DMS153 treated with DMSO at 0.1 percent for 48 hours (cell line): ENCODE measurements at regions not wholly inside any gene's neighbourhood (a gene's known extent, or its start where the extent isn't known, plus 50 kb on each side); places are given as distances from the start of the nearest gene placed in this dataset.
"Not testable (repeated sequence)": the region's sequence is repeated elsewhere in the genome, so short reads cannot be mapped to it uniquely, and the experiment has no call there.

ENCODE experiments used
- DNase-seq: peaks from one replicate; lab custom pipeline; 2025; ENCODE audit not compliant: unreplicated experiment; lab: John Stamatoyannopoulos, UW

- DNase-seq, result no peak
Observed at GRCh38 chrX:3815896-3816664, 102.6 kb upstream of the PRKX start.

- no peak for DNase-seq
Observed at GRCh38 chrX:3811331-3812311, 98.2 kb upstream of the PRKX start.

GRCh38 chrX:3807906-3808305 is 94.5 kb upstream of the PRKX start:
- DNase-seq, result no peak

- DNase-seq, result no peak
Observed at GRCh38 chrX:3806630-3807029, 93.2 kb upstream of the PRKX start.

GRCh38 chrX:3803713-3804112 is 90.3 kb upstream of the PRKX start:
- no peak for DNase-seq

- no peak for DNase-seq
Observed at GRCh38 chrX:3803305-3803704, 89.9 kb upstream of the PRKX start.

- not testable (repeated sequence) for DNase-seq
Observed at GRCh38 chrX:3795411-3795810, 82.0 kb upstream of the PRKX start.

- no peak for DNase-seq
Observed at GRCh38 chrX:3791449-3791848, 78.0 kb upstream of the PRKX start.

- DNase-seq, result no peak
Observed at GRCh38 chrX:3788494-3789233, 75.2 kb upstream of the PRKX start.

GRCh38 chrX:3787856-3788255 is 74.4 kb upstream of the PRKX start:
- DNase-seq, result no peak

GRCh38 chrX:3785822-3786221 is 72.4 kb upstream of the PRKX start:
- not testable (repeated sequence) for DNase-seq

GRCh38 chrX:3780564-3780963 is 67.1 kb upstream of the PRKX start:
- DNase-seq, result no peak

GRCh38 chrX:3779546-3779945 is 66.1 kb upstream of the PRKX start:
- no peak for DNase-seq

GRCh38 chrX:3777416-3777815 is 64.0 kb upstream of the PRKX start:
- no peak for DNase-seq

- DNase-seq, result no peak
Observed at GRCh38 chrX:3771766-3772165, 58.3 kb upstream of the PRKX start.

- DNase-seq, result no peak
Observed at GRCh38 chrX:3768881-3769280, 55.4 kb upstream of the PRKX start.
